ENCODE measurements at regions not wholly inside any gene's neighbourhood (a gene's known extent, or its start where the extent isn't known, plus 50 kb on each side); places are given as distances from the start of the nearest gene placed in this dataset.

GRCh38 chr14:101039755-101040138, 136.2 kb upstream of the RTL1 start:
- no peak for TF ChIP-seq EZH2phosphoT487 (conservative IDR thresholded peaks at IDR 0.05; ENCODE audit: low read length)
- TF ChIP-seq CTCF (IDR thresholded peaks at IDR 0.05; ENCODE audit: insufficient read depth, low read length, poor library complexity, severe bottlenecking), result no peak
- no peak overlapping the region for H3K4me2 ChIP-seq (ENCODE audit: low read depth, low read length, poor library complexity, severe bottlenecking)
- no peak overlapping the region for H3K27ac ChIP-seq (ENCODE audit: low read depth, low read length)

GRCh38 chr14:101040538-101041442, 137.3 kb upstream of the RTL1 start:
- H3K27me3 ChIP-seq (ENCODE audit: low read length), result no peaks in the 10 kb centered on the region
- no peaks in the 10 kb centered on the region for H3K79me2 ChIP-seq (ENCODE audit: insufficient read depth, low read length)
- H3K9ac ChIP-seq (ENCODE audit: low read length), result no peak overlapping the region
- no peak overlapping the region for H3K27ac ChIP-seq (ENCODE audit: low read depth, low read length)
- H2AFZ ChIP-seq (ENCODE audit: low read depth, low read length, severe bottlenecking), result no peak overlapping the region
- no peaks in the 10 kb centered on the region for H3K36me3 ChIP-seq (ENCODE audit: low read length)
- H4K20me1 ChIP-seq (ENCODE audit: low read depth, low read length), result no peaks in the 10 kb centered on the region
- no peaks in the 10 kb centered on the region for H3K9me2 ChIP-seq (replicated peaks; ENCODE audit: insufficient read depth, low read length)
- TF ChIP-seq EZH2phosphoT487 (conservative IDR thresholded peaks at IDR 0.05; ENCODE audit: low read length) (no peak), CTCF (IDR thresholded peaks at IDR 0.05; ENCODE audit: insufficient read depth, low read length, poor library complexity, severe bottlenecking) (no peak)
- no peak overlapping the region for H3K4me2 ChIP-seq (ENCODE audit: low read depth, low read length, poor library complexity, severe bottlenecking)
- no peaks in the 10 kb centered on the region for H3F3A ChIP-seq (ENCODE audit: insufficient read depth)
- no peaks in the 10 kb centered on the region for H3K9me3 ChIP-seq (ENCODE audit: insufficient read depth, low read length)
- no peak overlapping the region for H3K4me3 ChIP-seq (ENCODE audit: insufficient read depth, low read length, poor library complexity, severe bottlenecking)

More at GRCh38 chr14:101039755-101040138, 136.2 kb upstream of the RTL1 start:
- Histone ChIP-seq H2AFZ (ENCODE audit: low read depth, low read length, severe bottlenecking) (no peak overlapping the region), H3K9me2 (replicated peaks; ENCODE audit: insufficient read depth, low read length) (no peaks in the 10 kb centered on the region), H3K9ac (ENCODE audit: low read length) (no peak overlapping the region), H4K20me1 (ENCODE audit: low read depth, low read length) (no peaks in the 10 kb centered on the region), H3K9me3 (ENCODE audit: insufficient read depth, low read length) (no peaks in the 10 kb centered on the region), H3K36me3 (ENCODE audit: low read length) (no peaks in the 10 kb centered on the region), H3K27me3 (ENCODE audit: low read length) (no peaks in the 10 kb centered on the region), H3F3A (ENCODE audit: insufficient read depth) (no peaks in the 10 kb centered on the region), H3K79me2 (ENCODE audit: insufficient read depth, low read length) (no peaks in the 10 kb centered on the region), H3K4me3 (ENCODE audit: insufficient read depth, low read length, poor library complexity, severe bottlenecking) (no peak overlapping the region)

- Histone ChIP-seq H4K20me1 (ENCODE audit: low read depth, low read length) (no peaks in the 10 kb centered on the region), H3K27me3 (ENCODE audit: low read length) (no peaks in the 10 kb centered on the region)
- TF ChIP-seq CTCF (IDR thresholded peaks at IDR 0.05; ENCODE audit: insufficient read depth, low read length, poor library complexity, severe bottlenecking) (no peak), EZH2phosphoT487 (conservative IDR thresholded peaks at IDR 0.05; ENCODE audit: low read length) (no peak)
These were observed 140.4 kb upstream of the RTL1 start for GRCh38 chr14:101043891-101044290.

More at GRCh38 chr14:101043891-101044290, 140.4 kb upstream of the RTL1 start:
- no peak overlapping the region for H3K27ac ChIP-seq (ENCODE audit: low read depth, low read length)
- no peaks in the 10 kb centered on the region for H3K36me3 ChIP-seq (ENCODE audit: low read length)
- H3F3A ChIP-seq (ENCODE audit: insufficient read depth), result no peaks in the 10 kb centered on the region
- no peaks in the 10 kb centered on the region for H3K79me2 ChIP-seq (ENCODE audit: insufficient read depth, low read length)
- no peak overlapping the region for H3K9ac ChIP-seq (ENCODE audit: low read length)
- no peak overlapping the region for H3K4me2 ChIP-seq (ENCODE audit: low read depth, low read length, poor library complexity, severe bottlenecking)
- H3K4me3 ChIP-seq (ENCODE audit: insufficient read depth, low read length, poor library complexity, severe bottlenecking), result no peak overlapping the region
- no peak overlapping the region for H2AFZ ChIP-seq (ENCODE audit: low read depth, low read length, severe bottlenecking)
- no peaks in the 10 kb centered on the region for H3K9me2 ChIP-seq (replicated peaks; ENCODE audit: insufficient read depth, low read length)
- H3K9me3 ChIP-seq (ENCODE audit: insufficient read depth, low read length), result no peaks in the 10 kb centered on the region
